Activated CD4-positive, CD25-positive, alpha-beta regulatory T cell treated with anti-CD3 and anti-CD28 coated beads, Interleukin-2, amount 50 U/mL, for 16 hours (primary cell): ENCODE measurements at regions not wholly inside any gene's neighbourhood (a gene's known extent, or its start where the extent isn't known, plus 50 kb on each side); places are given as distances from the start of the nearest gene placed in this dataset.
"Not testable (repeated sequence)": the region's sequence is repeated elsewhere in the genome, so short reads cannot be mapped to it uniquely, and the experiment has no call there.

Experiments
- DNase-seq: peaks from one replicate; pipeline ENCODE4 v3.0.0-alpha.2; 2020; ENCODE audit warnings: low read depth, low spot score

DNA sequence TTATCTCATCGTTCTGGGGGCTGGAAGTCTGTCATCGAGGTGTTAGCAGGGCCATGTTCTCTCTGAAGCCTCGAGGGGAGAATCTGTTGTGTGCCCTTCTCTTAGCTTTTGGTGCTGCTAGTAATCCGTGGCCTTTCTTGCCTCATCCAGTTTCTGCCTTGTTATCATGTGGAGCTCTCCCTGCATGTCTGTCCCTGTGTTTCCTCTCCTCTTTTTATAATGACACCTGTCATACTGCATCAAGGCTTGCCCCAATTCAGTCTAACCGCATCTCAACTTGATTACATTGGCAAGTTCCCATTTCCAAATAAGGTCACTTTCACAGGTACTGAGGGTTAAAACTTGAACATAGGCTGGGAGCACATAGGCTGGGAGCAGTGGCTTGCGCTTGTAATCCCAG, 82.6 kb upstream of the CNIH3 start:
- no peak for DNase-seq

DNA sequence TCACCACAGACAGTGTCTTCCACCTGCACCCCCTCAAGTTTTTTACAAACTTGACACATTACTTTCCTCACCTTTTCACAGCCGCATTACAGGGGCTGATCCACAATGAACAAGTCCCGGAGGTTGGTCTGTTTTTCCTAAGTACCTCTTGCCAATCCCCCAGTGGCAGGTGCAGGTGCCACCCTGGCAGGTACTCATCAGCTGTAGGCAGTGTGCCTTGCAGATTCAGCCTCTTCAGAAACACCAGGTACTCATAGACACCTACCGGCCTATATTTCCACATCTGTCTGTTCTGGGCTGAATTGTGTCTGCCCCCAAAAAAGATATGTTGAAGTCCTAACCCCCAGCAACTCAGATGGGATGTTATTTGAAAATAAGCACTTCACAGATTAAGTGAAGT, 81.4 kb upstream of the CNIH3 start:
- DNase-seq, result no peak

DNA sequence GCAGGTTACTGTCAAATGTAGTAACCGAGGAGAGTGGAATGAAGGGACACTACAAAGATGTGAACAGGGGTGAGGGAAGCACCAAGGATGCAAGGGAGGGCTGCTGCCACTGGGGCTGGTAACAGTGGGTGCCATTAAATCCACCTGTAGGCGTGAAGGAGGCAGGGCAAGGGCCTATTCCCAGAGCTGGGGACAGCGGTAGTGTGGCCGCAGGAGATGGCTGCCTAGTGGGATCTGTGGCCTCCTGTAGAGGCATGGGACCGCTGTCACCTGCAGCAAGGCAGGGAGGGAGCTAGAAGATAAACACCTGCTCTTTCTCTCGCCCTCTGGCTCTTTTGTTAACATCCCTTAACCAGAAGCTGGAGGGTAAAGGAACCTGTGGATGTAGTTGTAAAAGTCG, 80.5 kb upstream of the CNIH3 start:
- DNase-seq, result no peak

DNA sequence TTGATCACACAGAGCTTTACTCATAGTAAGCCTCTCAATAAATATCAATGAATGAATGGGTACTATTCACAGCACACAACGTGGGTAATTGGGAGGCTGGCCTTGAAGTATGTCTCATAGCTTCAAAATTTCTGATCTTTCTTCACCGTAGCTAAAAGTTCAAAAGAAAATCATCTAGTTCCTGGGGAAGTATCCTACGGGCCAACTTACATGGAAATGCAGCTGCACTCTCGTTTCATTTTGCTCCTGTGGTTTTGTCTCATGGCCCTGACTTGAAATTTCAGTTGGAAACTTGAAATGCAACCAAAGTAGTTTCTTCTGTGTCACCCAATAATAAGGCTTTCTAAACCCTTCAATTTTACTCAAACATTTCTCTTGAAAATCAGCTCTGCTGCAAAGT, 76.1 kb upstream of the CNIH3 start:
- no peak for DNase-seq

DNA sequence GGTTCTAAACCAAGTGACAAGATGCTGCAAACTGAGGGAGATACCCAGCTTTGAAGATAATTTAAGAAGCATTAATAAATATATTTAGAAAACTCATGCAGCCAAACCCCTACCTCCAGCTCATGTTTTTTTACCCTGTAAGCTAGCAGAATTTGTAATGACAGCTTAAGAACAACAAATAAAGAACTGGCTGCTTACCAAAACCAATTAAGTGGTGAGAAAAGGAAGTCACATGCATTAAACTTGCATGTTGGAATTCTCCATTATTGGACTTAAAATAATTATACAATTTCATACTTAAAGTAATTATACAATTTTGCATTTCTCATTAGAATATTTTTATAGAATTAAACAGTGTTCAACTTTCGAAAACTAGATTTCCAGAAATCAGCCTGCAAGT, 75.6 kb upstream of the CNIH3 start:
- no peak for DNase-seq

DNA sequence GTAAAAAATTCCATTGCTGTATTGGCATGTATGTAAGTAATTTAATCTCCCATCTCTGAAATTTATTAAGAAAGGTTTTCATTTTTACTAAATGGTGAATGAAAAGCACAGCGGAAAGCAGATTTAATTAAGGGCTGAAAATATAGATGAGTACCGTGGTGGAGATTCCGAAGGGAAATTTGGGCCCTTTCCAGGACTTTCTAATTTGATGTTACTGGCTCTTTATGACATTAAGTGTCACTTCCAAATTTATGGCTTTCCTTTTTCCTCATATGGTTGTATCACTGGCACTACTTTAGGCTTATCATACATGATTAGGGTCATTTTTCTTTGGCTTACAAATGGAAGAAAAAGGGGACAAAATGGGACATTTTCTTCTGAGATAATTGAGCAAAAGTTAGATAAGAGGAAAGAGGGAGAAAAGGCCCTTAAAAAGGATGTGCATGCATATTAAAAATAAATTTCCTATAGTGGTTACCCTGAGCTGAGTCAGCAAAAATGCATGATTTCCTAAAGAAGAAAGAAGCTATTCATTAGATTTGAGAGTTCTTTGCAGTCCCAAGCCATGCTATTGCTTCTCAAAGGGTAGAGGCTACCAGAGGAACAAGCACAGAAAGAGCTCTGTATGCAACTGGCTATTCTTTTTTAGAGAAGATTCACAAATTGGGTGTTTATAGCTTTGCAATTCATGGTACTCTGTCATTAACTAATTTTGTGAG, 74.9 kb upstream of the CNIH3 start:
- DNase-seq, result no peak

DNA sequence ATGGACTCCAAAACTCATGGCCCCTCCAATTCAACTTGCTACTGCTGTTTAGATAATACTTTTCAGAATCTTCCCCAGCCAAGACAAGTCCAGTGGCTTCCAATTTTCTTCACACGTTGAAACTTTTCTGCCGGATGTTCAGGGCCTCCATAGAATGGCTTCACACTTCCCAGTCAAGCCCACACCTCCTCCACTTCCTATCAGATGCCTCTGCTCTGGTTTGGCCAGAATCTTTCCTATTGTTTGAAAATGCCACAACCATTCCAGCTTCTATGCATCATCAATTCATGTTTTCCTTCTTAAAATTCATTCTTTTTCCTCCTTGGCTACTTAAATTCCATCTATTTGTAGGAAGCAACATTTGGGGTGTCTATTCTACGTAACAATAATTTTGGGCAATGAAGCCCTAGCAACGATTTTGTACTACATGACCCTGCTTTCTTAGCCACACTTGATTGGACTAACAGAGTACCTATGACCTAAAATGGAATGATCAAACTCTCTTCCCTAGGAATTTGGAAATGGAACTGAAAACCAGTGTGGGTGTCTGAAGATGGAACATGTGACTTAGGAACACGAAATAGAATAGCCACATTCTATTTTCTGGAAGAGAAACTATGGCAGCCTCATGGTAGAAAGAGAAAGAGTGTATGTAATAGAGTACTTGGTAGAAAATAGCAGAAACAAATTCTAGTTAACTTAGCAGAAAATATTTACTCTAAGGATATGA, 74.1 kb upstream of the CNIH3 start:
- no peak for DNase-seq

DNA sequence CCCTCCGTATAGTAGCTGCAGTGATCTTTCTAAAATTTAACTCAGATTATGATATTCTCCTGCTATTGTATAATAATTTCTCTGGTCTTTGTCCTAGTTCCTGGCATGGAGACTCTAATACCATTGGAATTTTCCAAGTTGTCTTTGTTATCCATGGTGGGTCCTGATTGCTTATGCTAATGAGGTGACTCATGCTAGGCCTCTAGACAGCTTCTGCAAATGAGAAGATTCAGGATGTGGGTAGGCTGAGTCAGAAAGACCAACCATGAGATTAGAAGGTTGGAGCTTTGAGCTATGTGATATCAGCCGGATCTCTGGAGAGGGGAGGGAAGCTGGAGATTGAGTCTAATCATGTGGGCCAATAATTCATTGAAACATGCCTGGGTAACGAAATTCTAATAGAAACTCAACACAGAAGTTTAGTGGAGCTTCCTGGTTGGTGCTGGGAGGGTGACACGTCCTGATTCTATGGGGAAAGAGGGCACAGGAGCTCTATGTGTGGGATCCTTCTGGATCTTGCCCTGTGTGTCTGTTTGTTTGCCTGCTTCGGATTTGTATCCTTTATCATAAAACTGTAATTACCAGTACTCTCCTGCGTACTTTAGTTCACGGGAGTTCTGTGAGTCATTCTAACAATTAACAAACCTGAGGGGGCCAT, 73.2 kb upstream of the CNIH3 start:
- no peak for DNase-seq

DNA sequence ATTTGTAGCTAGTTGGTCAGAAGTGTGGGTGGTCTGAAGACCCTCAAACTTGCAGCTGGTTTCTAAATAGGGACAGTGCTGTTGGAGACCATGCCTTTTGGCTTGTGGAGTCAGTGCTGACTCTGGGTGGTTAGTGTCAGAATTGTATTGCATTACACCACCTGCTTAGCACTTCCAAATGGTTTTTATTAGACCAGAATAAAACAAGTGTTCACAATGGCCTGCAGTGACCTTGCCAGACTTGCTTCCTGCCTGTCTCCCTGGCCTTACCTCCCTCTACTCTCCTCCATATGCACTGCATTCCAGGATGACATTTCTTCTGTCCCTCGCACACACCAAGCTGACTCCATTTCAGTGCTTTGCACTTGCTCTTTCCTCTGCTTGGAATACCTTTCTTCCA, 72.7 kb upstream of the CNIH3 start:
- DNase-seq, result no peak

DNA sequence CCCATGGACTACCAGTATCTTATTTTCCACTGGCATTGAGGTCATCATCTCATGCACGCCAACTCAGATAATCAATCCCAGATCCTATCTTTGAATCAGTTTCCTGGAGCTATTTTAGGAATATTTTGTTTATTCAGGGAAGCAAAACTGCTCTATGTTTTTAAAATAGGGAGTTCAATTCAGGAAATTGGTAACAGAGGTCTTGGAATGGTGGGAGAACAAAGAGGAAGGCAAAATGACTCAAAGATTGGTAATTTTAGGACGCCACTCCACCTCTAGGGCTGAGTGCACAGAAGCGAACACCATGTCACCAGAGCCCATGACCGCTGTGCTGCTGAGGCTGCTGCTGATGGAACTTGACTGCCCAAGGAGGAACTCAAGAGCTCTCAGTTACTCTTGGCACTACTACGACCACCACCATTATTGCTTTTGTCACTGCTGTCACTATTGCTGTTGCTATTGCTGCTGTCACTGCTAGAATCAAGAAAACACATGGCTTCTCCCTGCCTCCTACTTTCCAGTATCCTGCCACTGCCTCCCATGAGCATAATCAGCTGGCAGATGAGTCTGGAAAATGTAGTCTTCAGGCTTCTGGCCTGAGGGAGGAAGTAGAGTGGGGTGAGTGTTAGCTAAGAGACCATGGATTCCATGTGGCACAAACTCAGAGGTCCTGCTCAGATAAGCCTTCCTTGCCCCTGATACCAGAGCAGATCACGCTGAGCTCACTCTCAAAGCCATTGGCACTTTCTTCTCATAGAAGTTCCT, 71.6 kb upstream of the CNIH3 start:
- no peak for DNase-seq

DNA sequence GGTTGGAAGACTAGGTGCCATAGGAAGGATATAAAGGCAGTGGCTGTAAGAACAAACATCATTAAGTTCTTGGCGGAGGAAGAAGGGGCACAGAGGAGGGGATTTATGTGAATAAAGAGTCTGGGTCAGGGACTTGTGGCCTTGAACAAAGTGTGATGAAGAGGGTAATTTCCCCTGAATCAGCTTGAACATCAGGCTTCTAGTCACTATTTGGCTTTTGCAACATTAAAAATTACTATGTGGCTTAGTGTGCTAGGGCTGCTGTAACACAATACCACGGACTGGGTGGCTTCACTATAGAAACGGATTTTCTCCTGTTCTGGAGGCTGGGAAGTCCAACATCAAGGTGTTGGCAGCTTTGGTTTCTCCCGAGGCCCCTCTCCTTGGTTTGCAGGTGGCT, 70.5 kb upstream of the CNIH3 start:
- DNase-seq, result no peak

DNA sequence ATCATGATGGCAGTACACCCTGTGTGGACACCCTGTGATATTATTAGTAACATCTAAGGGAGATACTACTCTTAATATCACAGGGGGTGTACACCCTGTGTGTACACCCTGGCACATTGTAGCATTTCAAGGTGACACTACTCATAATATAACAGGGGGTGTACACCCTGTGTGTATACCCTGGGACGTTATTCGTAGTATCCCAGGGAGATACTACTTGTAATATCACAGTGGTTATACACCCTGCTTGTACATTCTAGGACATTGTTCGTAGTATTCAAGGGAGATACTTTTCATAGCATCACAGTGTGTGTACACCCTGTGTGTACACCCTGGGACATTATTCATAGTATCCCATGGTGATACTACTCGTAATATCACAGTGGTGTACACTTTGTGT, 67.4 kb upstream of the CNIH3 start:
- no peak for DNase-seq

DNA sequence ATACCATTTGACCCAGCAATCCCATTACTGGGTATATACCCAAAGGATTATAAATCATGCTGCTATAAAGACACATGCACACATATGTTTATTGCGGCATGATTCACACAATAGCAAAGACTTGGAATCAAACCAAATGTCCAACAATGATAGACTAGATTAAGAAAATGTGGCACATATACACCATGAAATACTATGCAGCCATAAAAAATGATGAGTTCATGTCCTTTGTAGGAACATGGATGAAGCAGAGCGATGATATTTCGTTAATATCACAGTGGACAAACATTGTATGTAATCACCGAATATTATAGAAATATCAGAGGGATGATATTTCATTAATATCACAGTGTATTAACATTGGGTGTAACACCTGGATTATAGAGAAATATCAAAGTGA, 64.9 kb upstream of the CNIH3 start:
- not testable (repeated sequence) for DNase-seq

DNA sequence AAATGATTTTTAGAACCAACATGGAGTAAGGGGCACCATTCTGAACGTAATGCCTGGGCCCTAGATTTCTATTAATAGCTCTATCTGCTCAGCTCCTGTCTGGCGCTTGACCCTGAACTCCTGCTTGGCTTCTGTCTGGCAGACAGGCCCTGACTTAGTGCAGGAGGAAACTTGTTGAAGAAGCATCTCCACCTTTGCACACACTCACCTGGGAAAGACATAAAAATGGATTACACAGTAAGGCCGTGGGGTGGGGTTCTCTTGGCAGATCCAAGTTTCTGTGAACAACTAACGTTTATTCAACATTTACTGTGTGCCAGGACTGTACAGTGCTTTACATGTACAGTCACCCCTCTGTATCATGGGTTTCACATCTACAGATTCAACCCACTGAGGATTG, 62.1 kb upstream of the CNIH3 start:
- DNase-seq, result no peak

DNA sequence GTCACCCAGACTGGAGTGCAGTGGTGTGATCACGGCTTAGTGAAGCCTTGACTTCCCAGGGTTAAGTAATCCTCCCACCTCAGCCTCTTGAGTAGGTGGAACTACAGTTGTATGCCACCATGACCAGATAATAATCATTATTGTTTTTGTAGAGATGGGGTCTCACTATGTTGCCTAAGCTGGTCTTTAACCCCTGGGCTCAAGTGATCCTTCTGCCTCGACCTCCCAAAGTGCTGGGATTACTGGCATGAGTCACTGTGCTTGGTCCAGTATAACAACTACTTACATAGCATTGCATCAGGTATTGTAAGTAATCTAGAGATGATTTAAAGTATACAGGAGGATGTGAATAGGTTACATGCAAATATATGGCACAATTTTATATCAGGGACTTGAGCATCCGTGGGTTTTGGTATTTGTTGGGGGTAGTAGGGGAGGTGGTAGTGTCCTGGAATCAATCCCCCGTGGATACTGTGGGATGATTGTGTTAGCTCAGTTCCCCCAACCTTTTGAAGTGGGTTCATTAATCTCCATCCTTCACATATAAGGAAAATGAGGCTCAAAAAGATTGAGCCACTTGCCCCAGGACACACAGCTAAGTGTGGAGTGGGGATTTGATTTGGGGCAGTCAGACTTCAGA, 61.4 kb upstream of the CNIH3 start:
- DNase-seq, result no peak

DNA sequence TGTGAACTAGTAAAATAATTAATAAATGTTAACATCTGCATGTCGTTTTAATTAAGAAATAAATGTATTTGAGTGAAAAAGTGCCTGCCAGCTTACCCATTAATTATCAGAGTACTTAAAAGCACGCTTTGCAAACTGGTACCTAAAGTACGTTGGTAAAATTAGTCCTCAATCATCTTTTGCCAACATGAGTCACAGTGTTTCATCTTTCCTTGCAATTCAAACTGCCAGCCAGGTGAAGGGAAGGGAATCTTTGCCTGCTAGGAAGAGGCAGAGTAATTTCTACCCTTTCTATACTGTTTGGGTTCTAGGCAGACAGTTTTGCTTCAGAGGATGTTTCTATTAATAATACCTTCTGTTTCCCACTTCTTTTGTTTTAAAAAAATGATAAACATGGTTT, 57.2 kb upstream of the CNIH3 start:
- DNase-seq, result no peak

DNA sequence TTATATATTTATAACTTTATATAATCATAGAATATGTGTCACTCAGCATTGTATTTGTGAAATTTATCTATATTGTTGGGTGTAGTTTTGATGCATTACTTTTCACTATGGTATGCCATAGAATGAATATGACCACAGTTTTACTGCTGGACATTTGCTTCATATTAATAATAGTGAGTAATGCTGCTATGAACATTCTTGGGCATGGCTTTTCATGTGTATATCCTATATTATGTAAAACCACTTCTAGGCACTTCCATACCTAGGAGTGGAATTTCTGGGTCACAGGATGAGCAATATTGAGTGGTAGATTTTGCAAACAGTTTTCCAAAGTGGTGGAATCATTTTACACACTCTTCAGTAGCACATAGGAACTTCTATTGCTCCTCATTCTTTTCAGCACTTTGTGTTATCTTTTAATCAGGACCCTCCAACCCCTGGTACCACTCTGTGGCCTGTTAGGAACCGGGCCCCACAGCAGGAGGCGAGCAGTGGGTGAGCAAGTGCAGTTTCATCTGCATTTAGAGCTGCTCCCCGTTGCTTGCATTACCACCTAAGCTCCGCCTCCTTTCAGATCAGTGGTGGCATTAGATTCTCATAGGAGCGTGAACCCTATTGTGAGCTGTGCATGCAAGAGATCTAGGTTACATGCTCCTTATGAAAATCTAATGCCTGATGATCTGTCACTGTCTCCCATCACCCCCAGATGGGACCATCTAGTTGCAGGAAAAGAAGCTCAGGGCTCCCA, 56.0 kb upstream of the CNIH3 start:
- DNase-seq, result no peak

DNA sequence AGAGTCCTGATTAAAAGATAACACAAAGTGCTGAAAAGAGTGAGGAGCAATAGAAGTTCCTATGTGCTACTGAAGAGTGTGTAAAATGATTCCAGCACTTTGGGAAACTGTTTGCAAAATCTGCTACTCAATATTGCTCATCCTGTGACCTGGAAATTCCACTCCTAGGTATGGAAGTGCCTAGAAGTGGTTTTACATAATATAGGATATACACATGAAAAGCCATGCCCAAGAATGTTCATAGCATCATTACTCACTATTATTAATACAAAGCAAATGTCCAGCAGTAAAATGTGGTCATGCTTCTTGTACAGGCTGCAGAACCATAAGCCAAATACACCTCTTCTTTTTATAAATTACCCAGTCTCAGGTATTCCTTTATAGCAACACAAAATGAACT, 53.2 kb upstream of the CNIH3 start:
- not testable (repeated sequence) for DNase-seq

DNA sequence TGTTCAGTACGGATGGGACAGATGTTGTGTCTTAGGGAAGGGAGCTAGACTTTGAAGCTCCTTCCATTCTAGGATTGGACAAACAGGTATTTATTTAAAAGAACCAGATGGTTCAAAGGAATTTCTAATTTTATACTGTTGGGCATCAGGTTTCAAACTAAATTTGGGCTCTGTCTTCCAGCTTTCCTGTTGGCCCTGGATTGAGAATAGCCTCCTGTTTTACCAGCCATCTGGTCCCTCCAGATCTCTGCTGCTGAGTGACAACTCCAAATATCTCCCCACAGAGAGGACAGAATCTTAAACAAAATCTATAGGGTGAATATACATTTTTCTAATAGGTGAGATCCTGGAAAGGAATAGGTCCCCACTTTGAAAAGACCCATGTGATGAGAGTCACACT, 52.5 kb upstream of the CNIH3 start:
- no peak for DNase-seq

DNA sequence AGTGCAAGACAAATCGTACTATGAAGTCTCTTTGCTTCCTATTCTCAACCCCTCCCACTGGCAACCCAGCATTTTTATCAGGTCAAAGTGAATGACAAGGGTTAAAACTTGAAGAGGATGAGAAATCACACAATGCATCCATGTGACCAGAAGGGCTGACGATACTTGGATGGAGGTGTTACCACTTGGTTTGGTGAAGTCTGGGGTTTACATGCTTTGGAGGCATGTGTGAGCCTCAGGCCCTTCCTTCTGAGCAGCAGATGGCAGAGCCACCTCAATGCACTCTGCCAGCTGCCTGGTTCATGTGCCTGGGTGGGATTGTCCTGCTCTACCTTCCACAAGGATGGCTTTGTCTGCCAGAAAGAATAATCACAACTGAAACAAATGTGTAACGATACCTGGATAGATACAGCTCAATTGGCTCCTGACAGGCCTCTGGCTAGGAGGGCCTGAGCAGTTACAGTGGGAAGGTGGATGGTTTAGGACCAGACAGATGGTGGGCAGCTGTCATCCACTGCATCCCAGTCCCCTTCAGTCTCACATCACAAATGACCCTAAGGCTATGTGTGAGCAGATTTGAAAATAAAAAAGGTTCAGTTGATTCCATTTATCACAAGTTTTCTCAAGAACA, 51.5 kb upstream of the CNIH3 start:
- no peak for DNase-seq

DNA sequence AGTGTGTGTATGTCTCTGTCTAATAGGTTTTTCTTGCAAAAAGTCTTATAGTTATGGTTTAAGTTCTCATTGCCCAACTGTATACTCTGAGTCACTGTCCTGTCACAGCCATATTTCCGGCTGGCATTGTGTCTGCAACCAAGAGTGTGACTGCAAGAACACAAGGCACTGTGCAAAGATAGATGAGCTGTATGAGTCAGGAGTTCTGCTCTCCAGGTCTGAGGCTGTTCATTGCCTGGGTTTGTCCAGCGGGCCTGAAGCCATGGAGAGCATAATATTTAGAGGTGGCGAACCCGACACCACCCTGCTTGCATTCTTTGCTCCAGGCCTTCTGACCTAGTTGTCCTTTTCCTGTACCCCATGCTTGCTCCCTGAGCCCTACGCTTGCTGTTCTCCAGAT, 50.9 kb upstream of the CNIH3 start:
- DNase-seq, result no peak
